PC-9 (cell line): ENCODE measurements at regions not wholly inside any gene's neighbourhood (a gene's known extent, or its start where the extent isn't known, plus 50 kb on each side); places are given as distances from the start of the nearest gene placed in this dataset.

Experiments
- EZH2 ChIP-seq: fragments of 200-600 bp; sonication (generic); IDR thresholded peaks from 2 replicates; pipeline ENCODE4 v1.8.0; 2017; ENCODE audit warnings: antibody characterized with exemption, low read depth
- TF ChIP-seq, protein P1 (sequence below): fragments of 200-600 bp; sonication (generic); conservative IDR thresholded peaks from 2 replicates; pipeline ENCODE4 v1.6.1; 2017; ENCODE audit warnings: mixed run types, antibody characterized with exemption, mild to moderate bottlenecking, moderate library complexity

DNA sequence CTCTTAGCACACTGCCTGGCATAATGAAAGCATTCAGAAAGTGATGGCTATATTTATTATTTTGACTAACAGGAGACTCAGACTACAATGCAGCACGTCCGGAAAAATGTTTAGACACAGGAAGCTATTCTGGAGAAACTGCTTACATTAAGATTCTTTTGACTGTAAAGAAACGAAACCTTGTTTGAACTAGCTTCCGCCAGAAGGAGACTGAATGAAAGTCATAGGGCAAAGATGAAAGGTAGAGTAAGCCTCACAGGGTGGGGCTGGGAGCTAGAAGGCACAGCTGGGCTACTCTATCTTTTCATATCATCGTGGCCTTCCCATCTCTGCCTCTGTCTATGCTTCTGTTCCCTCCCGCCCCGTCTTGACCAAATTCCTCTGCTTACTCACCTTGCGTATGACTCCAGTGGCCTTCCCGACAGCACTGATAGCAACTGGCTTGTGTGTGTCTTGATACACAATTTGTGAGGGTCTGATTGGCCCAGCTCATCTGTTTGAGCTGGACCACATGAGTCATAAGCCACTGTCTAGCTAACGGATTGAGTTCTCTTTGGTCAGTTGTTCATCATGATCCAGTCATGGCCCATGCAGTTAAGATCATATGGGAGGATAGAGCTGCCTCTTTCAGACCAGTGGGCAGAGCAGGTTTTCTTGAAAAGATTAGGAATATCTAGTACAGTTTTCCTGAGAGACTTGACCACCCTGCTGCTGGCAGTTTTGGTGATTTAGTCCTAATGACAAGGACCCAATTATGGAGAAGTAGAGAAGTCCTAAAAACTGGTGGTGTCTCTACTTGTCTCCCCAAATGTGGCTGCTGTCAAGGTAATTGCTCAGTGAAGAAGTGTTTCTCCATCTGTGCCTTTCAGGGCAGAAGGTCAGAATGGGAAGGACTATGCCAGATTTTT, 151.5 kb upstream of the SLC38A2 start:
- TF ChIP-seq, protein P1, sequence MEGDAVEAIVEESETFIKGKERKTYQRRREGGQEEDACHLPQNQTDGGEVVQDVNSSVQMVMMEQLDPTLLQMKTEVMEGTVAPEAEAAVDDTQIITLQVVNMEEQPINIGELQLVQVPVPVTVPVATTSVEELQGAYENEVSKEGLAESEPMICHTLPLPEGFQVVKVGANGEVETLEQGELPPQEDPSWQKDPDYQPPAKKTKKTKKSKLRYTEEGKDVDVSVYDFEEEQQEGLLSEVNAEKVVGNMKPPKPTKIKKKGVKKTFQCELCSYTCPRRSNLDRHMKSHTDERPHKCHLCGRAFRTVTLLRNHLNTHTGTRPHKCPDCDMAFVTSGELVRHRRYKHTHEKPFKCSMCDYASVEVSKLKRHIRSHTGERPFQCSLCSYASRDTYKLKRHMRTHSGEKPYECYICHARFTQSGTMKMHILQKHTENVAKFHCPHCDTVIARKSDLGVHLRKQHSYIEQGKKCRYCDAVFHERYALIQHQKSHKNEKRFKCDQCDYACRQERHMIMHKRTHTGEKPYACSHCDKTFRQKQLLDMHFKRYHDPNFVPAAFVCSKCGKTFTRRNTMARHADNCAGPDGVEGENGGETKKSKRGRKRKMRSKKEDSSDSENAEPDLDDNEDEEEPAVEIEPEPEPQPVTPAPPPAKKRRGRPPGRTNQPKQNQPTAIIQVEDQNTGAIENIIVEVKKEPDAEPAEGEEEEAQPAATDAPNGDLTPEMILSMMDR, result no peak
- TF ChIP-seq EZH2, result no peak
